NCI-H226 (cell line): ENCODE measurements at regions not wholly inside any gene's neighbourhood (a gene's known extent, or its start where the extent isn't known, plus 50 kb on each side); places are given as distances from the start of the nearest gene placed in this dataset.
A peak's percentile ranks its signal among the peaks of the same experiment; 100 is the strongest.

Experiments used
- DNase-seq: peaks from one replicate; pipeline ENCODE4 v3.0.0-alpha.2; 2015

DNA sequence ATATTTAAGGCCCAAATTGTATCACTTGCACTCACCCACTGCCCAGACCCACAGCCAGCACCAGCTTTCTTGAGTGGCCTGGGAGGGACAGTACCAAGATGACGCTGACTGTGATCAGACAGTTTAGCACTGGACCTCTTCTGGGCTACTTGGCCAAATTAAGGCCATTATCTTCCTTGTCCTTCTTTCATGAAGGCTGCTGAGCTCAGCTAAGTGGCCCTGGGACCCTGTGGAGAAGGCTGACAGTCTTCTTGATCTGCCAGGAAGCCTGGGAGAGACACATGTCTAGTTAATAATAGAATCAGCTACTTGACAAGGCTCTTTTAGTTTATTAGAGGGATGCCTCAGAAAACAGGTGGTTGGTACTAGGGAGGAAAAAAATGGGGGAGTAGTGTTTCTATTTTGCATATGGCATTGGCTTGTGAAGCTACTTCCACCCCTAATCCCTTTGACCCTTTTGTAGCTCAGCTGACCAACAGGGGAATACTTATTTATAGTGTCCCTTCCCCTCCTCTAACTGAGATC, 127.9 kb upstream of the NTM start:
- no peak for DNase-seq

DNA sequence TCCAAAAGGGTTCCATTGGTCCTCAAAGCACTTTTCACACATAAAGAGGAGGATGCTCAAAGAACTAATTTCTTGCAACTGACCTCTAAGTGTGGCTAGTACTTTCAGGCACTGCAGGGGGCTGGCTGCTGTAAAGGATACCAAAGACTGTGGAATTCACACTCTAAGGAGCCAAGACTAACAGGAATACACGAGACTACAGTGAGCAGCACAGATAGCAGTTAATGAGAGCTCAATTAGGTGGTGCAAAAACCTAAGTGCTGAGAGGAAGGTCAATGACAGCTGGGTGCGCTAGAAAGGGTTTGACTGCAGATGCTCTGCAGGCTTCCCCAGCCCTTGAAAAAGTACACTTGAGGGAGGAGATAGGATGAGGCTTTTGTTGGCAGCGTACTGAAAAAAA, 124.3 kb upstream of the NTM start:
- DNase-seq: no peak

DNA sequence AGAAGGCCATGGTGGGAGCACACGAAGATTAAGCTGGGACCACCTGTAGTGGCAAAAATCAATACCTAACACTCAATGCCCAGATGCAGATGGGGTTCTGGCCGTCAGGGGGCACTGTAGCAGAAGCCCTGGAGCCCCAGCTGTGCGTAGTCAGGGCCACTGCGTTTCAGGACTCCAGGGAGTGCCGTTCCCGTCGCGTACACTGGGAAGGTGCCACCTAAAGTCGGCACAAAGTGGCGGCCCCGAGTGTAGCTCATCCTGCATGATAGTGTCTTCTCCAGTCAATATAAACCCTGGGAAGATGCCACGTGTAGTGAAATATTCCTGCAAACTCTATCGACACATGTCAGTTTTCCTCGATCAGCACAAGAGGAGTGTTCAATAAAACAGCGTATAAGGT, 123.8 kb upstream of the NTM start:
- DNase-seq: no peak

DNA sequence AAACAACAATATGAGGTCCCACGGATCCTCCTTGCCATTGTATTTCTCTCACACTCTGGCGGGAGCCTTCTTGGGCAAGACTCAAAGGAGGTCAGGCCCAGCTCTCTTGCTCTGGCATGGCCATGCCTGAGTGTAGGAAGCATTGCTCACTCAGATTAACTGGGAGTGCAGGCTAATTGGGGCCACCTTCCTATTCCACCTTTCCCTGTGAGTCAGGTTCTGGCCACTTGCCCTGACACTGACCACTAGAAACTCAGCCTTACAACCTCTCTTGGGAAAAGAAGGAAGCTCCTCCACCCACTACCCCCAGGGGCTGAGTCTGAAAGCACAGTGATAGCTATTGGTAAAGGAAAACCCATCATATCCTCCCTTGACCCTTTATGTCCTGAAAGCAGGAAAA, 121.8 kb upstream of the NTM start:
- DNase-seq: peak; percentile 19

DNA sequence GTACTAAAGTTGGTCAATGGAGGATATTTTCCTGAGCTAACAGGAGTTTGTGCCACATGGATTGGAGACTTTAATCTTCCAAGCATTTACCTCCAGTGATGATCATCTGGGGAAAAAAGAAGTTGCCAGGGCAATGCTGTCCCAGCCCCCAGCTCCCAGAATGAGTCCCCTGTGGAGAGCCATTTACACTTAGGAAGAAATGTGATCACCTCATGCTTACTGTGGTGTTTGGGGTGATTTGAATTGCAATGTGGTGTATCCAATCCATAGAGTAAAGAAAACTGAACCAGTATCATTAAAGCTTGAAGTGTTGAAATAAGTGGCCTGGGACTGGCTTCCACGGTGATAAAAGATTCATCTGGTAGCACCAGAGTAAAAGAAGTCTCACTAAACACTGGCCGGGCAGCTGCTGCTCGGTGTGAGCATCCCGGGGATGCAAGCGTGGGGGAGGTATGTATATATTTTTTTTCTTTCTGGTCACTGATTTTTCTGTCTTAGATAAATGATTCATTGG, 117.2 kb upstream of the NTM start:
- no peak for DNase-seq

DNA sequence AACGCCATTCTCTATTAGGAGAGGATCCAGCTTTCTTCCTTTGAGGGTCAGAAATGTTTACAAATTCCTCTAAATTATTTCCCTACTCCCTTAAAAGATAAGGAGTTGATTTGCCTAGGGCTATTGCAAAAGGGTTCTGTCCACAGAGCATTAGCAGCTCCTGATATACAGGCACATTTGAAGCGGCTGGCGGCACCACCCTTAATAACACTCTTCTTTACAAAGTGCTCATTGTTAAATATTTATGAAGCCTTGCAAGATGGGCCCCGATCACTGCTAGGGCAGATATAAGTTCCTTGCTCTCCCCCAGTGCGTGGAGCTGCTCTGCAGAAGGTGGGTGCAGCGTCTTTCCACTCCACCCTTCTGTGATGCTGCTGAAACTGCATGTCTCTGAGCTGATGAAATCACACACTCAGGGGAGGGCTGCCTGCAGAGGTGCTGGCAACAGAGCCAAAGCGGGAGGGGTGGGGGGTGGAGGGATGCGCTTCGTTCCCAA, 116.7 kb upstream of the NTM start:
- DNase-seq: peak; percentile 20

DNA sequence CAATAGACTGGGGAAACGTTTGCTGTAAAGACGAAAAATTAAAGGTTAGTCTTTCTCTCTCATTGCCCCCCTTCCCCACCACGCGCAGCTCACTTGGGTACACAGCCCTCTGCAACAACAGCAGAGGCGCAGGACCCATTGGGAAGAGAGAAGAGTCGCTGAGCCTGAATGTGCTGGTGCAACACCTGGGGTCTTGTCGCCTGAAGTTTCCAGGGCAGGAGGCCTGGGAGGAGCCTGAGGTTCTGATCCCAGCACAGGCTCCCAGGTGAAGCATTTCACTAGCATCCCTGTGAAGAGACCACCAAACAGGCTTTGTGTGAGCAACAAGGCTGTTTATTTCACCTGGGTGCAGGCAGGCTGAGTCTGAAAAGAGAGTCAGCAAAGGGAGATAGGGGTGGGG, 116.2 kb upstream of the NTM start:
- no peak for DNase-seq

DNA sequence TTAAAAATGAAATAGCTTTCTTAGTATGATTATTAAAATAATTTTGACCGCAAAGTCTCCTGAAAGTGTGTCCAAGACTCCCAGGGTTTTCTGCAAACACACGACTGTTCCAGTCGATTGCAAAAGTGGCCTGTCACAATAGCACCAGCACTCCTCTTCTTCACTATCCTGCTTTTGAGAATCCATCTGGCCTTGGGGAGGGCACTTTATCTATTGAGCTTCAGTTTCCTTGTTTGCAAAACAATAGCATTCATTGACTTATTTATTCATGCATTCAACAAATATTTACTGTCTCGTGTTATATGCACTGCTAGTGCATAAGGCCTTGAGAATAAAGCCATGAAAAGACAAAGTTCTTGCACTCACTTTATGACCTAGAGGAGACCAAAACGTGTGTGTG, 96.2 kb upstream of the NTM start:
- no peak for DNase-seq

DNA sequence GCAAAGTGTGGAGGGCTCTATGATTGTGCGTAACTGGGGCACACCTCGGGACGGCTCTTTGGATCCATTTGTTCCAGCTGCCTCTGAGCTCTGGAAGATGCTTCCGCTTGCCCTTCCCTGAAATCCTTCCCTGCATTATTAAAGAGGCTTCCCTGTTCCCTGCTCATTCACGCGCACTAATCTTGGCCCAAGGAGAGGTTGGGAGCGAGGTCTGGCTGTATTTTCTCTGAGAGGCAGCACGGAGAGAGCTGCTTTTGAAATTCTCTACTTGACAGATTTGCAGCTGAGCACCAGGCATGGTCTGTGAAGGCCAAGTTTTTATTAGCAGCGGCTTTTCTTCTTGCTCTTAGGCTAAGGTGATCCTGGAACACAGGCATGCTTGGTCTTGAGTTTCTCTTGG, 94.8 kb upstream of the NTM start:
- no peak for DNase-seq

DNA sequence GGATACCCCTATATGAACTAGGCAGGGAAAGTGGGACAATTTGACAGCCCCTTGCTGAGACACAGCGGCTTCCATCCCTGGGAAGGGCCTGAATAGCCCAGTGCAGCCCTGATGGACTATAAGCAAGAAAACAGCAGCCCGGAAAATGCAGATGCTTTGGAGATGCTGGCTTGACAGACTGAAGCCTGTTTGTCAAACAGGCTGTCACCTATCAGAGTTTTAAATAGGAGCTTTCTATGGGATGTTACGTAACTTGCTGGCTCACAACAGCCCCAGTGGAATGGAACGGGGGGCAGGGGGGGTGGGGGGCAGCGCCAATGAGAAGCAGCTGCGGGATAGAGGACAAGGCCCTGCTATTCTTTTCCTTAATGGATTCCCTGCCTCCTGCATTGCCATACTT, 91.9 kb upstream of the NTM start:
- no peak for DNase-seq

DNA sequence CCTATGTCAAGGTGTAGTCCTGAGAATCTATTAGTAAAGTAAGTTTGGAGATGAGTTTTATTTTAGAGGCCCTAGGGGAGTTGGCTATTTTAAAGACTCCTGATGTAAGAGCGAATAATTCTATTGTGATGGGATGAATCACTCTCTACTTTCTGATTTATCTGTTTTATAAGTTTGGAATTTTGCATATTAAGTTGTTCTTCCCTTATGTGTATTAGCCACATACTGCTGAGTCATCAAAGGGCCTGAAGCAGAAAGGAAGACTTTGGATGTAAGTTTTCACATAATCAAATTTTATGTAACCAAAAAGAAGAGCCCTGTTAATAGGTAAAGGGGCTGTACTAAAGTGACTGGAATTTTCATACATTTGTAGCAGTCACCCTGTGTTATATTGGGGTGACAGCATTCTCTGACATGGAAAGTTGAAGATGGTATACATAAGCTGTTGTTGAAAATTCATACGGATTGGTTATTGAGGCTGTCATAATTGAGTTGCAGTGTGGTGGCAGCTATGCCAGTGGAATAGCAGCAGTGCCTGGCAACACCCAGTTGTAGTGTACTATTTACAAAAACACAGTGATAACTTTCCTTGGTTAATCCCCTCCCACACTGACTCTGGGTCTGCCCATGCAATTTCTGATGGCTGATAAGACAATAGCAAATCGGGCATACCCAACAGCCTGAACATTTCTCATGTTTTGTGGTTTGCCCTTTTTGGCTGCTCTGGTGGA, 90.6 kb upstream of the NTM start:
- no peak for DNase-seq

DNA sequence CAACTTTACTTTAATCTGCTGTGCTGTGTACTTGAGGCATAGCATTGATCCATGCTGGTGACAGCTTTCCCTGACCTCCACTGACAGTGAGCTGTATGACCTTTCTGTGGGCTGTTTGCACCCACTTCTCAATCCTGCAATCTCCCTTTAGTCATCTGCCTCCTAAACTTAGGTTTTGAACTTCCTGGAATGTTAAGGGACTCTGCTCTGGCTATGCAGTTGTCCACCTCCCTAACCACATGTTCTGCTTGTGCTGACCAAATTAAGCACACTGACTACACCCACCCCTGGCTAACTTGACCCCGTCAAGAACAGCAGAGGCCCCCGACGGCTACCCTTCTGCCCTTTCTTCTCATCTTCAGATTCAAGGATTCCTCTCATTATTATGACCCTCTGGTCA, 89.1 kb upstream of the NTM start:
- DNase-seq: no peak

DNA sequence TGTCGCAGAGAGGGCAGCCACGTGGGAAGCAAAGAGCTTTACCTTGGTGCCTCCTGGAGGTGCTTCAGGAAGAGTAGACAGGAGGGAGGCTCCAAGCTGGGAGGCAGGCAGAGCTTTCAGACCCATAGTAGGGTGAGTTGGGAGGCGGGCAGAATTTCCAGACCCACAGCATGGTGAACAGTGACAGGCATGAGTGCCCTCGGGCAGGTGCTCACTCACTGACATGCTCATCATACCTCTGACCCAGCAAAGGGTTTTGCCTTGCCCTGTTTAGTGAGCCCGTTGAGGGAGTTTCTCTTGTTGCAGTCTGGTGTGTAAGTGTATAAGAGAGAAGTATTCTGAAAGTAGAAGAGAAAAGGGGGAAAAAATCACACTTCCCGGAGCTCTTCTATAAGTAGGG, 86.4 kb upstream of the NTM start:
- no peak for DNase-seq

DNA sequence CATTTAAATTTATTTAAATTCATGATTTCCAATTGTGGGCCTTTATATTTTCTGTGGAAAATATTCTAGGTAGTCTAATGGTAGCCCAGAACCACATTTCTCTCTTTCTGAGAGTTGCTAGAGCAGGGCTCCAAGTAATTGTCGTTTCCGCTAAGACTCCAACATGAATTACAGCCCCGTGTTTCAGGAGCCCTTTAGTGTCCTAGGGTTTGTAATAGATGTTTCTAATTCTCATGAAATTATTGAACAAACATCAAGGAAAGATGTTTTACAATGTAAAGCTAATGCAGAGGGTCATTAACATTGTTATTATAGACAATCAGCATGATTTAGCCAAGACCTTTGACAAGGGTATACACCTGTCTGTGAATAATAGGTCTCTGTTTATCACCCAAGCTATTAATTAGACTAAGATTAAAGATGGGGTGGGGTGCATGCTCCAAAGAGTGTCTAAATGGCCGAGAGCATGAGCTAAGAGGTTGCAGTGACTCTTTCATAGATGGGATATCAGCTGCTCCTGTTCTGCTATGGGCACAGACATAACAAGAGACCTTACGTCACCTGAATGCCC, 81.8 kb upstream of the NTM start:
- DNase-seq: no peak

DNA sequence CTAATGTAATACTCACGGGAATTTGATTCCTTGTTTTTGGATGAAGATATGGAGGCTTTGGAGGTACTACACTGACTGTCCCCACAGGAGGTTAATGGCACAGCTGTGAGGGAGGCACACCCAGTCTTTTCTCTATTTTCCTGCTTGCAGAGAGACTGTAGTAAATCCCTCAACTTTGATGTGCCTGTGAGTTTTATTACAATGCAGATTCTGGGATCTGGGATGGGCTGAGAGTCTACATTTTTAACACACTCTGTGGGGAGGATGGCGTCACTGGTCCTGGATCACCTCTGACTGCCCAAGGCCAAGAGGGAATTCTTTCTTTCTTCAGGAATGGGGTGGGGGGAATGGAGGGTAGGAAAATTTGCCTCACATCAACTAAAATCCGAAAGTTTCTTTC, 80.2 kb upstream of the NTM start:
- no peak for DNase-seq

DNA sequence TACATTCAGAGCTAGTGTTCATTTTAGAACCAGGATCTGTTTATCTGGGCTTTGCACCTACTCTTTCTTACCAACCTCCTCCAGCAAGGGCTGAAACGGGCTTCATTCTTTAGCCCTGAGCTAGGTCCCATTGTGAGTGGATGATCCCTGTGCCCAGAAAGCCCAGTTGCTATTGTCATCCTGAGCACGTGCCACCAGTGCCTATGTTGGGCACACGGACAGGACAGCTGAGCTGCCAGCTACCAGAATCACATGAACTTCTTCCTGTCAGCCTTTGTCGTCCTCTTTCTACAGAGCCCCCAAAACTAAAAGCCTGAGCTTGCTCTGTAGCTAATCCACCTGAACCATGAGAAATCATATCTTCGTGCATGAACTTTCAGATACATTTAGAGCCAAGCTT, 74.4 kb upstream of the NTM start:
- no peak for DNase-seq

DNA sequence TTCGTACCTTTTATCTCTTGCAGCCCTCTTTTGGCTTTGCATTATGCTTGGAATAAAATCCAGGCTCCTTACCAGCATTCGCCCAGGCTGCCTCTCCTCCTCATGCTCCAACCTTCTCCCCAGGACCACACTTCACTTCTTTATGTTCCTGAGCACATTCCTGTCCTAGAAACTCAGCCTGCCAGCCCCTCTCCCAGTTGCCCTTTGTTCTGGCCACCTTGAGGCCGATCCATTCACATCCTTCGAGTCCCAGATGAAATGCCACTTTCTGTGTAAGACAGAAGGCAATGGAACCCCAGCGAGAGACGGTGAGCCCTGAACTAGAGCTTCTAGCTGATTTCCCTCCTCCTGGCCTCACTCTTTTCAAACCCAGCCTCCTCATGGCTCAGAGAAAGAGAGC, 73.0 kb upstream of the NTM start:
- no peak for DNase-seq

DNA sequence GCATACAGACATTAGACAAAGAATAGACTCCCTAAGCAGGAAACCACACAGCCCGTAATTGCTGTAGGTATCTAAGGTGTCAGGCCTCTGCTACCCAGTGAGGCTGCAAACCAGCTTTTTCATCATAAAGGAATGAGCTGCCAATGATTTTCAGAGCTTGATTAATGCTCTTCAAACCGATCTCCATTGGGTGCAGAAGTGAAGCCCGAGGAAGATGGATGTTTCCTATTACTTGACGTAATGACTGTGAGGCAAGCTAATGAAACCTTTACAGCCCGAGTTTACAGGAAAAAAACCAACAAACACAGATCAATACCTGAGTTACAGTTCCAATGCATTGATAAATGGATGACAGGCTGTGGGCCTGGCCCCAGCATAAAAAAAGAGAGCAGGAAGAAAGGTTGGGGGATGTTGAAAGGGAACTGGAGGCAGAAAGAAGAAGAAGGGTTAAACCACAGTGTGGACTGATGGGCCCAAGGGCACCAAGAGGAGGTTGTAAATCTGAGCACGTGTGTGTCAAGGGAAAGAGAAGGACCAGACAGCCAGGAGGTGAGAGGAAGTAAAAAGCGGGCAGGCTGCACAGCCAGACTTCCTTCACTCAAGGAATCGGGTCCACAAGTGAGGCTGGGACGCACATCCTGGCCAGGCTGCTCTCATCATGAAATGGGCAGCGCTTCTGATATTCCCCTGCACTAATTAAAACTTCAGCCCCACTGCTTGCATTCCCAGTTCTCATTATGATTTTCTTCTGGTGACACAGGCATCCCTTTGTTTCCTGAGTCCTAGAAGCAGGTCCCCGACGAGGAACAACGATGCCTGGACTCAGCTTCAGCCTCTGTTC, 70.6 kb upstream of the NTM start:
- no peak for DNase-seq

DNA sequence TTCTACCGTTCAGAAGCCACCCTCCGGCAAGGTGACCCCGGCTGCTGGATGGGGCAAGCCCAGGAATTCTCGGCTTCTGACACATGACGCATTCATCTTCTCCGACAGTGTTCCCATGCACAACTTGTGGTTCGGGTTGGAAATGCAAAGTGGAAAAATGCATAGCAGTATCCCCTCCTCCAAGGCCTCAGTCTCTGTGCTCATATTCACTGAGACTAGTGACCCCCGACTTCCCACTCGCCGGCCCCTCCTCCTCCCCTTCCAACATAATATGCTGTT, 70.0 kb upstream of the NTM start:
- DNase-seq: no peak

DNA sequence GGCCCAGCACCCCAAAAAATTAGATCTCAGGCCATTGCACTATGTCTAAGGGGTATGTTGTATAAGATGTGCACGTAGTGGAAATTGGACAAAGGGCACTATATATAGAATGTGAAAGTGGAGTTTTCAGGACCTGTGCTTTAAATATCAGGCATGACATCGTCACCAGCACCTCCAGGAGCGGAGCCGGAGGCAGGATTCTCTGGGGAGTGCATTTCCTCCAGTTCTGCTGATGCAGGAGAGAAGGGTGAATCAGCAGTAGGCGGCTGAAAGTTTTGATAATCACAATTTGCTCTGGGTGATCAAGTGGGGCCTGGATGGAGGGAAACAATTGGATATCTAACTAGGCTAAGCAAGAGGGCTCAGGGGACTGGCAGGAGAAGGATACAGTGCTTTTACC, 69.1 kb upstream of the NTM start:
- no peak for DNase-seq

DNA sequence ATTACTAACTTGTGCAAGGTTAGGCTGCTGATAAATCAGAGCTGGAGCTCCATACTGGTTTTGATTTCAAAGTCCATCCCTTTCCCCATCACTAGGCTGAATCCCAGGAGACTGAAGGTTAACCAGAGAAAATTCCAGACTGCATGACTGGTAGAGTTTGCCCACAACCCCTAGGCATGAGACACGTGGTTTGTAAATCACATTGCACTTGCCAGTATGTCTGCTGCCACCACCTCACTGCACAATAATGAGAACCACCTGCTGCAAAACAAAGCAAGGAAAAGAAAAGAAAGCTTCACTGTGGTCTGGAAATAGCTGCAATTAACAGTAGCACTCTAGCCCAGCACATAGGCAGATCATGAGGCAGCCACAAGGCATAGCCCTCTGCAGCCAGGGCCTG, 67.6 kb upstream of the NTM start:
- DNase-seq: no peak

DNA sequence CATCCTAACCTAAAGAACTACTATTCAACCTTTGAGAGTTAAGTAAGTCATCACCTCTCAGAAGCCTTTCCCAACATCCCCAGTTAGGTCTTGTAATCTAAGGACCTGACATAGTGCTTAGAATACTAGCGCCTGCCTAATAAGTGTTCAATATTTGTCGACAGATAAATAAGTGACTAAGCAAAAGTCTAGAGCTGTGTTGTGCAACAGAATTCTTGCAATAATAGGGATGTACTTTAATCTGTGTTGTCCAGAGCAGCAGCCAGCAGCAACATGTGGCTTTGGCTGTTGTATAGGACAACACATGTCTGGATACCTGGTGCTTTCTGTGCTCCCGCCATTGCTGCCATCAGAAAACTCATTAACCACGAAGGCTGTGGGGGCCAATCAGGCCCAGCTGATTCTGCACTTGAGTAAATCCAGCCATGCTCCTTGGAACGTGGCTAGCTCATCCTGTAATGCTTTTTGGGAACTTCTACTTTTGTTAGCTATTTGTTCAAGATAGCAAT, 66.8 kb upstream of the NTM start:
- DNase-seq: no peak

DNA sequence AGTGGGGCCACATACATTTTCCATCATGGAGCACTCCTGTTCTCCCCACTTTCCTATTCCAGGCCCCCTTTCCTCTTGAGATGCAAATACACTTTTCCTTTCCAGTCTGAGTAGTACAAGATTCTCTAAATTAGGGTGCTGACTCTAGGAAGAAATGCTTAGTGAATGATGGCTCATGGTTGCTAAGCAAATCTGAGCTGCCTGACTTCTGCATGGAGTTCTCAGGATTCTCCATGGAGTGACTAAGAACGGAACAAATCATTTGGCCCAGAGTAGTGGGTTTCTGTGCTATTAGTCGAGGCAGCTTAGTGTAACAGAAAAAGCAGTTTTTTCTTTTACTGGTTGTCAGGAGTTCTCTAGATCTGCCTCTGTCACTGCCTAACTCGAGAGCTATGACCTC, 65.4 kb upstream of the NTM start:
- DNase-seq: no peak

DNA sequence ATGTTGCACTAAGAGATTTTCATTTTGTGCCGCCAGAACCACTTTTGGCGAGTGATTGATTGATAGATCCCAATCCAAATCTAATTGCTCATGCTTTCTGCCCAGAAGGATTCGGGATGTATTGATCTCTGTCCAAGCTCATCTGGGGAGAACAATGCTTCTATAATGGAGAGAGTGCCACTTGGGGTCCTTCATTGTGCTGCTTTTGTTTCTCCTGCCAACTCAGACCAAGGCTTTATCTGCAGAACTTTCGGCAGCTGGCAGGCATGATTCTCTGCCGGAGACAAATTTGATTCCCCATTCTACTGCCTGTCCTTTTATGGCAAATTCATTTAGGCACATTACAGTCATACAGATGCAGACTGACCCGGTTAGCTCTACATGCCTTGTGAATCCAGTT, 62.9 kb upstream of the NTM start:
- no peak for DNase-seq
